Skeletal muscle satellite cell (primary cell): ENCODE measurements at regions not wholly inside any gene's neighbourhood (a gene's known extent, or its start where the extent isn't known, plus 50 kb on each side); places are given as distances from the start of the nearest gene placed in this dataset.

Experiments used
- H3K27me3 ChIP-seq: 2 replicates; pipeline ENCODE4 v1.7.0; 2013; ENCODE audit warnings: low read length; ENCODE audit not compliant: control insufficient read depth, insufficient read depth
- H3K36me3 ChIP-seq: 2 replicates; pipeline ENCODE4 v1.7.0; 2013; ENCODE audit warnings: mild to moderate bottlenecking, control low read depth, low read length; ENCODE audit not compliant: insufficient read depth
- H3K4me1 ChIP-seq: 2 replicates; pipeline ENCODE4 v1.7.0; 2013; ENCODE audit warnings: low read length; ENCODE audit not compliant: control insufficient read depth, insufficient read depth
- H3K4me2 ChIP-seq: 2 replicates; pipeline ENCODE4 v1.7.0; 2013; ENCODE audit warnings: mild to moderate bottlenecking, low read length
- H3K4me3 ChIP-seq: 2 replicates; pipeline ENCODE4 v1.7.0; 2013; ENCODE audit warnings: low read length
- H3K9ac ChIP-seq: 2 replicates; pipeline ENCODE4 v1.7.0; 2013; ENCODE audit warnings: mild to moderate bottlenecking, low read depth, low read length, moderate library complexity
- H3K9me3 ChIP-seq: replicated peaks from 2 replicates; pipeline ENCODE4 v1.7.0; 2013; ENCODE audit warnings: mild to moderate bottlenecking, control low read depth, low read length

GRCh38 chr2:106572541-106573450 lies 85.6 kb downstream of the CD8B2 start:
- Histone ChIP-seq H3K9ac (no peak overlapping the region), H3K9me3 (no peaks in the 10 kb centered on the region), H3K4me3 (no peak overlapping the region), H3K4me2 (no peak overlapping the region), H3K36me3 (no peaks in the 10 kb centered on the region), H3K4me1 (peaks cover 15% of the 10 kb centered on the region), H3K27me3 (peaks cover 14% of the 10 kb centered on the region)

- peaks cover 11% of the 10 kb centered on the region for H3K27me3 ChIP-seq
- H3K9me3 ChIP-seq = no peaks in the 10 kb centered on the region
- no peak overlapping the region for H3K9ac ChIP-seq
- H3K4me2 ChIP-seq = no peak overlapping the region
- no peaks in the 10 kb centered on the region for H3K36me3 ChIP-seq
- H3K4me3 ChIP-seq = no peak overlapping the region
- H3K4me1 ChIP-seq = peaks cover 15% of the 10 kb centered on the region
Observed at GRCh38 chr2:106573773-106574172, 86.6 kb downstream of the CD8B2 start.

- no peak overlapping the region for H3K9ac ChIP-seq
- H3K9me3 ChIP-seq = no peaks in the 10 kb centered on the region
- peaks cover 31% of the 10 kb centered on the region for H3K27me3 ChIP-seq
- H3K4me1 ChIP-seq = peaks cover 15% of the 10 kb centered on the region
- H3K36me3 ChIP-seq = no peaks in the 10 kb centered on the region
- peak overlapping the region; percentile 55 for H3K4me2 ChIP-seq
- peak overlapping the region; percentile 25 for H3K4me3 ChIP-seq
Observed at GRCh38 chr2:106575955-106576354, 88.8 kb downstream of the CD8B2 start.

DNA sequence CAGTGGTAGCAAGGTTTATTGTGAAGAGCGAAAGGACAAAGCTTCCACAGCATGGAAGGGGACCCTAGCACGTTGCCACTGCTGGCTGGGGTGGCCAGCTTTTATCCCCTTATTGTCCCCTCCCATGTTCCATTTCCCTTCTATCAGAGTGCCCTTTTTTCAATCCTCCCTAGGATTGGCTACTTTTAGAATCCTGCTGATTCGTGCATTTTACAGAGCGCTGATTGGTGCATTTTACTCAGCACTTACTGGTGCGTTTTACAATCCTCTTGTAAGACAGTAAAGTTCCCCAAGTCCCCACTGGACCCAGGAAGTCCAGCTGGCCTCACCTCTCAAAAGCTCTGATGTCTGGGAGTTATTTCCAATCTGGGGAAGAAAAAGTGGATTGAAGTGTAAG lies 90.1 kb downstream of the CD8B2 start:
- H3K27me3 ChIP-seq = peaks cover 38% of the 10 kb centered on the region
- peaks cover 15% of the 10 kb centered on the region for H3K4me1 ChIP-seq
- H3K9ac ChIP-seq = no peak overlapping the region
- no peaks in the 10 kb centered on the region for H3K36me3 ChIP-seq
- no peak overlapping the region for H3K4me2 ChIP-seq
- H3K9me3 ChIP-seq = no peaks in the 10 kb centered on the region
- no peak overlapping the region for H3K4me3 ChIP-seq

DNA sequence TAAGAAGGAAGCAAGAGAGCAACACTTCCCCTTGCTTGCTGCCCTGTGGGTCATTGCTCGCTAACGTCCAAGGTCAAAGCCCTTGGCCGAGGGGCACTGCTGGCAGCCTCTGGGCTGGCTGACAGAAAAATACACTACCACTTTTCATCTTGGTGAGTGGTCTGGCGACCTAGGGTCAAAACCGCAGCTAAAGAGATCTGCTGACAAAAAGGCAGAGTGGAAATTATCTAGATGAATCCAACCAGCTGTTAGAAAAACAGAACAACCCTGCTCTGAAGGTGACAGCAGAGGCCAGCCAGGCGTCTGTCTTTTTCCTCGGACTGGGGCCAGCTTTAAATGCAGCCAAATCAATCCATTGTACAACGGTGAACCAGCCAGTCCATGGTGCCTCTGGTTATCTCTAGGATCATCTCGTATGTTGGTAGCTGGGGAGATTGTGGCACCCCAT lies 92.6 kb downstream of the CD8B2 start:
- Histone ChIP-seq H3K4me2 (no peak overlapping the region), H3K27me3 (peaks cover 42% of the 10 kb centered on the region), H3K36me3 (no peaks in the 10 kb centered on the region), H3K9ac (no peak overlapping the region), H3K4me1 (peaks cover 15% of the 10 kb centered on the region), H3K4me3 (no peak overlapping the region), H3K9me3 (no peaks in the 10 kb centered on the region)

GRCh38 chr2:106580241-106580640 lies 93.1 kb downstream of the CD8B2 start:
- H3K9ac ChIP-seq = no peak overlapping the region
- H3K4me2 ChIP-seq = no peak overlapping the region
- peaks cover 15% of the 10 kb centered on the region for H3K4me1 ChIP-seq
- peaks cover 42% of the 10 kb centered on the region for H3K27me3 ChIP-seq
- H3K9me3 ChIP-seq = no peaks in the 10 kb centered on the region
- no peaks in the 10 kb centered on the region for H3K36me3 ChIP-seq
- H3K4me3 ChIP-seq = no peak overlapping the region

- no peak overlapping the region for H3K4me2 ChIP-seq
- H3K27me3 ChIP-seq = peaks cover 42% of the 10 kb centered on the region
- H3K4me3 ChIP-seq = no peak overlapping the region
- H3K36me3 ChIP-seq = no peaks in the 10 kb centered on the region
- no peaks in the 10 kb centered on the region for H3K9me3 ChIP-seq
- no peak overlapping the region for H3K9ac ChIP-seq
- peaks cover 7% of the 10 kb centered on the region for H3K4me1 ChIP-seq
Observed at GRCh38 chr2:106581328-106581727, 94.2 kb downstream of the CD8B2 start.

DNA sequence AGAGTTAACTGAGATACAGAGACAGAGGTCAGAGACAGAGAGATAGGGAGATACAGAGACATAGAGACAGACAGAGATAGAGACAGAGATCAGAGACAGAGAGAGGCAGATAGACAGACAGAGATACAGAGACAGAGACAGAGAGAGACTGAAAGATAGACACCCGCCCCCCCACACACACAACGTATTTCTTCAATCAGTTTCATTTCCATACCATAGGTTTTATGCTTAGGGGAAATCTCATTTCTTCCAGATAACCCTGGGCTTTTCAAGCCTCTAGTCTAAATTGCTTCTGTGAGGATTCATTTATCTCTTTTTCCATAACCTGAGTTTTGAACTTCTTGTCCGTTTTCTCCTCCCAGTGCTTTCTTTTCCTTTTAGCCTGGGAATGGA lies 94.6 kb downstream of the CD8B2 start:
- Histone ChIP-seq H3K36me3 (no peaks in the 10 kb centered on the region), H3K4me2 (peak overlapping the region; percentile 81), H3K9me3 (no peaks in the 10 kb centered on the region), H3K27me3 (peaks cover 42% of the 10 kb centered on the region), H3K9ac (no peak overlapping the region), H3K4me1 (peaks cover 4% of the 10 kb centered on the region), H3K4me3 (peak overlapping the region; percentile 40)

GRCh38 chr2:106582148-106583143 lies 95.3 kb downstream of the CD8B2 start:
- H3K9ac ChIP-seq = no peak overlapping the region
- H3K4me3 ChIP-seq = peak overlapping the region; percentile 40
- H3K4me2 ChIP-seq = peak overlapping the region; percentile 81
- no peaks in the 10 kb centered on the region for H3K4me1 ChIP-seq
- no peaks in the 10 kb centered on the region for H3K36me3 ChIP-seq
- H3K27me3 ChIP-seq = peaks cover 39% of the 10 kb centered on the region
- H3K9me3 ChIP-seq = no peaks in the 10 kb centered on the region

GRCh38 chr2:106584304-106584954 lies 97.3 kb downstream of the CD8B2 start:
- Histone ChIP-seq H3K27me3 (peaks cover 27% of the 10 kb centered on the region), H3K9ac (no peak overlapping the region), H3K4me1 (no peaks in the 10 kb centered on the region), H3K36me3 (no peaks in the 10 kb centered on the region), H3K9me3 (no peaks in the 10 kb centered on the region), H3K4me3 (no peak overlapping the region), H3K4me2 (no peak overlapping the region)

DNA sequence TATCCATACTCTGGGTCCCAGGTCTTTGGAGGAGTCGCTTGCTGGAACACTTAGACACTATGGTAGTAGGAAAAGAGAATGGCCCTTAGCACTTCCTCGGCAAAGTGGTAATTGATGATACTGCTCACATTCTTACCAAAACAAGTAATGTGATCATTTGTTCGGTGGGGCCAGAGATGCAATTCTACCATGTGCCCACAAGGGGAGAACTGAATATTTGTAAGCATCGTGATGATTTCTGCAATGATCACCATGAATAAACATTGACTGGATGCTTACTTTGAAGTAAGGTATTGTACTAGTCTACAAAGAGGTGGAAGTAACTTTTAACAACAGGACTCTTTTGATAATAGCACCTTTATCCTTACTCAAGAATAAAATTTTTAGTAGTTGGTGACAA lies 109.7 kb downstream of the CD8B2 start:
- H3K9me3 ChIP-seq = no peaks in the 10 kb centered on the region
- H3K4me3 ChIP-seq = no peak overlapping the region
- H3K4me2 ChIP-seq = no peak overlapping the region
- no peaks in the 10 kb centered on the region for H3K4me1 ChIP-seq
- H3K9ac ChIP-seq = no peak overlapping the region
- H3K27me3 ChIP-seq = no peaks in the 10 kb centered on the region
- H3K36me3 ChIP-seq = no peaks in the 10 kb centered on the region
